ENCODE measurements at regions not wholly inside any gene's neighbourhood (a gene's known extent, or its start where the extent isn't known, plus 50 kb on each side); places are given as distances from the start of the nearest gene placed in this dataset.

- no peak overlapping the region for H3K56ac ChIP-seq (ENCODE audit: low read length)
- no peak overlapping the region for H2AK5ac ChIP-seq (ENCODE audit: low read length)
- H3K79me2 ChIP-seq (ENCODE audit: control insufficient read depth, insufficient read depth, low read length): no peaks in the 10 kb centered on the region
- H4K5ac ChIP-seq (ENCODE audit: low read length): no peak overlapping the region
- H2BK120ac ChIP-seq (ENCODE audit: low read depth, low read length): no peak overlapping the region
- no peaks in the 10 kb centered on the region for H3K79me1 ChIP-seq (ENCODE audit: low read length)
- no peak overlapping the region for H2BK15ac ChIP-seq (replicated peaks; ENCODE audit: low read depth)
- no peak overlapping the region for H3K27ac ChIP-seq (ENCODE audit: low read depth, low read length)
- no peaks in the 10 kb centered on the region for H3K27me3 ChIP-seq (ENCODE audit: insufficient read depth, low read length, poor library complexity)
- no peak overlapping the region for H3K9ac ChIP-seq (ENCODE audit: low read length)
- H3K4me1 ChIP-seq (ENCODE audit: control insufficient read depth, low read depth, low read length): no peaks in the 10 kb centered on the region
- H3K23ac ChIP-seq (ENCODE audit: low read length): no peak overlapping the region
- no CpG with 5 or more reads among the region's 1 CpG for WGBS (ENCODE audit: extremely low coverage, insufficient coverage, low lambda C conversion rate)
- H3K36me3 ChIP-seq (ENCODE audit: control insufficient read depth, insufficient read depth, low read length): no peaks in the 10 kb centered on the region
- no peak overlapping the region for H3K4me3 ChIP-seq (ENCODE audit: low read length)
- H2BK5ac ChIP-seq (ENCODE audit: low read length): no peak overlapping the region
- H3K4me2 ChIP-seq (ENCODE audit: low read length): no peak overlapping the region
- H4K8ac ChIP-seq (ENCODE audit: low read depth, low read length): no peak overlapping the region
- H3K18ac ChIP-seq (ENCODE audit: low read length): no peak overlapping the region
- H3K4ac ChIP-seq (ENCODE audit: low read depth, low read length): no peak overlapping the region
- DNase-seq: no peak
Measured at GRCh38 chr20:9945408-9945807, 89.4 kb upstream of the ANKEF1 start.

DNA sequence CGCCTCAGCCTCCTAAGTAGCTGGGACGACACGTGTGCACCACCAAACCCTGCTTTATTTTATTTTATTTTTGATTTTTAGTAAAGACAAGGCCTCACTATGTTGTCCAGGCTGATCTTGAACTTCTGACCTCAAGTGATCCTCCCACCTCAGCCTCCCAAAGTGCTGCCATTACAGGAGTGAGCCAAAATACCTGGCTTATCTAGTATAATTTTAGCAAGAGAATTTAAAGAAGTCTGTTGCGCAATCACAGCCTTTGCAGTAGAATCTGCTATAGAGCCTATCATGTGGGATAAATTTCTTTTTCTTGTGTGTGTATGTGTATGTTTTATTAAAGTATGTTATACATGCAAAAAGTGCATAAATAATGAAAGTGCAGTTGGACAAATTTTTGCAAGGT, 92.1 kb upstream of the ANKEF1 start:
- Histone ChIP-seq H3K27ac (ENCODE audit: low read depth, low read length) (no peak overlapping the region), H3K27me3 (ENCODE audit: insufficient read depth, low read length, poor library complexity) (no peaks in the 10 kb centered on the region), H3K23ac (ENCODE audit: low read length) (no peak overlapping the region), H4K5ac (ENCODE audit: low read length) (no peak overlapping the region), H3K79me1 (ENCODE audit: low read length) (no peaks in the 10 kb centered on the region), H3K36me3 (ENCODE audit: control insufficient read depth, insufficient read depth, low read length) (no peaks in the 10 kb centered on the region), H3K4me3 (ENCODE audit: low read length) (no peak overlapping the region), H3K18ac (ENCODE audit: low read length) (no peak overlapping the region), H3K79me2 (ENCODE audit: control insufficient read depth, insufficient read depth, low read length) (no peaks in the 10 kb centered on the region), H2BK120ac (ENCODE audit: low read depth, low read length) (no peak overlapping the region), H2BK15ac (replicated peaks; ENCODE audit: low read depth) (no peak overlapping the region), H4K8ac (ENCODE audit: low read depth, low read length) (no peak overlapping the region), H3K56ac (ENCODE audit: low read length) (no peak overlapping the region), H2AK5ac (ENCODE audit: low read length) (no peak overlapping the region), H3K4me1 (ENCODE audit: control insufficient read depth, low read depth, low read length) (no peaks in the 10 kb centered on the region), H3K4ac (ENCODE audit: low read depth, low read length) (no peak overlapping the region), H3K9ac (ENCODE audit: low read length) (no peak overlapping the region), H3K4me2 (ENCODE audit: low read length) (no peak overlapping the region), H2BK5ac (ENCODE audit: low read length) (no peak overlapping the region)
- no peak for DNase-seq
- WGBS (ENCODE audit: extremely low coverage, insufficient coverage, low lambda C conversion rate): no CpG with 5 or more reads among the region's 4 CpGs

GRCh38 chr20:9940329-9940728, 94.5 kb upstream of the ANKEF1 start:
- Histone ChIP-seq H3K79me2 (ENCODE audit: control insufficient read depth, insufficient read depth, low read length) (no peaks in the 10 kb centered on the region), H3K23ac (ENCODE audit: low read length) (no peak overlapping the region), H2BK120ac (ENCODE audit: low read depth, low read length) (no peak overlapping the region), H3K9ac (ENCODE audit: low read length) (no peak overlapping the region), H4K8ac (ENCODE audit: low read depth, low read length) (no peak overlapping the region), H3K4me1 (ENCODE audit: control insufficient read depth, low read depth, low read length) (no peaks in the 10 kb centered on the region), H2BK15ac (replicated peaks; ENCODE audit: low read depth) (no peak overlapping the region), H3K4me2 (ENCODE audit: low read length) (no peak overlapping the region), H3K79me1 (ENCODE audit: low read length) (no peaks in the 10 kb centered on the region), H3K4ac (ENCODE audit: low read depth, low read length) (no peak overlapping the region), H3K36me3 (ENCODE audit: control insufficient read depth, insufficient read depth, low read length) (no peaks in the 10 kb centered on the region), H3K27ac (ENCODE audit: low read depth, low read length) (no peak overlapping the region), H2AK5ac (ENCODE audit: low read length) (no peak overlapping the region), H3K56ac (ENCODE audit: low read length) (no peak overlapping the region), H3K27me3 (ENCODE audit: insufficient read depth, low read length, poor library complexity) (no peaks in the 10 kb centered on the region), H3K4me3 (ENCODE audit: low read length) (no peak overlapping the region), H4K5ac (ENCODE audit: low read length) (no peak overlapping the region), H3K18ac (ENCODE audit: low read length) (no peak overlapping the region), H2BK5ac (ENCODE audit: low read length) (no peak overlapping the region)
- no peak for DNase-seq
- no CpG with 5 or more reads among the region's 2 CpGs for WGBS (ENCODE audit: extremely low coverage, insufficient coverage, low lambda C conversion rate)

DNA sequence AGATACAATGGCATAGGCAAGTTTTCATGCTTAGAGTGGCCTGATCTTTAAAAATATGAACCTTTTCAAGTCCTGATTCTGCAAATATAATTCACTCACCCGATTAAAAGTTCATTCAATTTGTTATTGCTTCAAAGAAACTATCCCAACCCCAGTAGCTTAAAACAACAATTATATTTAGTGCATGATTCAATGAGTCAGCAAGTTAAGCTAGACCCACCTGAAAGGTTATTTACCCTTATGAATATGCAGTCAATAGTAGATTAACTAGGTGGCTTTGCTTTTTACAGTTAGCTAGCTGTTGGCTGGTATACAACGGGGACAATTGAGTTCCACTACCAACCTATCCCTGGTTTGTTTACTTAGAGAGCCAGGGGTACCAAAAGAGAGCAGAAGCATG, 95.6 kb upstream of the ANKEF1 start:
- no peak overlapping the region for H3K56ac ChIP-seq (ENCODE audit: low read length)
- H2BK15ac ChIP-seq (replicated peaks; ENCODE audit: low read depth): no peak overlapping the region
- no peaks in the 10 kb centered on the region for H3K79me2 ChIP-seq (ENCODE audit: control insufficient read depth, insufficient read depth, low read length)
- H3K36me3 ChIP-seq (ENCODE audit: control insufficient read depth, insufficient read depth, low read length): no peaks in the 10 kb centered on the region
- H3K9ac ChIP-seq (ENCODE audit: low read length): no peak overlapping the region
- H3K79me1 ChIP-seq (ENCODE audit: low read length): no peaks in the 10 kb centered on the region
- H3K4me1 ChIP-seq (ENCODE audit: control insufficient read depth, low read depth, low read length): no peaks in the 10 kb centered on the region
- H3K27me3 ChIP-seq (ENCODE audit: insufficient read depth, low read length, poor library complexity): no peaks in the 10 kb centered on the region
- H3K4me3 ChIP-seq (ENCODE audit: low read length): no peak overlapping the region
- no CpG with 5 or more reads among the region's 2 CpGs for WGBS (ENCODE audit: extremely low coverage, insufficient coverage, low lambda C conversion rate)
- no peak overlapping the region for H3K23ac ChIP-seq (ENCODE audit: low read length)
- DNase-seq: no peak
- H2BK5ac ChIP-seq (ENCODE audit: low read length): no peak overlapping the region
- no peak overlapping the region for H3K27ac ChIP-seq (ENCODE audit: low read depth, low read length)
- H3K4ac ChIP-seq (ENCODE audit: low read depth, low read length): no peak overlapping the region
- no peak overlapping the region for H3K18ac ChIP-seq (ENCODE audit: low read length)
- H3K4me2 ChIP-seq (ENCODE audit: low read length): no peak overlapping the region
- H4K5ac ChIP-seq (ENCODE audit: low read length): no peak overlapping the region
- H2AK5ac ChIP-seq (ENCODE audit: low read length): no peak overlapping the region
- no peak overlapping the region for H4K8ac ChIP-seq (ENCODE audit: low read depth, low read length)
- H2BK120ac ChIP-seq (ENCODE audit: low read depth, low read length): no peak overlapping the region

DNA sequence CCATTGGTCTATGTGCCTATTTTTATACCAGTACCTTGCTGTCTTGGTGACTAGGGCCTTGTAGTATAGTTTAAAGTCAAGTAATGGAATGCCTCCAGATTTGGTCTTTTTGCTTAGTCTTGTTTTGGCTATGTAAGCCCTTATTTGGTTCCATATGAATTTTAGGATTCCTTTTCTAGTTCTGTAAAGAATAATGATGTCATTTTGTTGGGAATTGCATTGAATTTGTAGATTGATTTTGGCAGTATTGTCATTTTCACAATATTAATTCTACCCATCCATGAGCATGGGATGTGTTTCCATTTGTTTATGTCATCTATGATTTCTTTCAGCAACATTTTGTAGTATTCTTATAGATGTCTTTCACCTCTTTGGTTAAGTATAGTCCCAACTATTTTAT, 96.4 kb upstream of the PAK5 start:
- H3K4me2 ChIP-seq (ENCODE audit: low read length): no peak overlapping the region
- H3K56ac ChIP-seq (ENCODE audit: low read length): no peak overlapping the region
- H3K4ac ChIP-seq (ENCODE audit: low read depth, low read length): no peak overlapping the region
- H3K23ac ChIP-seq (ENCODE audit: low read length): no peak overlapping the region
- no peaks in the 10 kb centered on the region for H3K36me3 ChIP-seq (ENCODE audit: control insufficient read depth, insufficient read depth, low read length)
- no peak overlapping the region for H4K8ac ChIP-seq (ENCODE audit: low read depth, low read length)
- no peak overlapping the region for H3K27ac ChIP-seq (ENCODE audit: low read depth, low read length)
- no peak overlapping the region for H3K4me3 ChIP-seq (ENCODE audit: low read length)
- DNase-seq: no peak
- no peaks in the 10 kb centered on the region for H3K79me1 ChIP-seq (ENCODE audit: low read length)
- H2AK5ac ChIP-seq (ENCODE audit: low read length): no peak overlapping the region
- H3K9ac ChIP-seq (ENCODE audit: low read length): no peak overlapping the region
- no peak overlapping the region for H3K18ac ChIP-seq (ENCODE audit: low read length)
- H3K4me1 ChIP-seq (ENCODE audit: control insufficient read depth, low read depth, low read length): no peaks in the 10 kb centered on the region
- H2BK5ac ChIP-seq (ENCODE audit: low read length): no peak overlapping the region
- no peak overlapping the region for H2BK15ac ChIP-seq (replicated peaks; ENCODE audit: low read depth)
- no peaks in the 10 kb centered on the region for H3K79me2 ChIP-seq (ENCODE audit: control insufficient read depth, insufficient read depth, low read length)
- no peak overlapping the region for H2BK120ac ChIP-seq (ENCODE audit: low read depth, low read length)
- no peak overlapping the region for H4K5ac ChIP-seq (ENCODE audit: low read length)
- H3K27me3 ChIP-seq (ENCODE audit: insufficient read depth, low read length, poor library complexity): no peaks in the 10 kb centered on the region

DNA sequence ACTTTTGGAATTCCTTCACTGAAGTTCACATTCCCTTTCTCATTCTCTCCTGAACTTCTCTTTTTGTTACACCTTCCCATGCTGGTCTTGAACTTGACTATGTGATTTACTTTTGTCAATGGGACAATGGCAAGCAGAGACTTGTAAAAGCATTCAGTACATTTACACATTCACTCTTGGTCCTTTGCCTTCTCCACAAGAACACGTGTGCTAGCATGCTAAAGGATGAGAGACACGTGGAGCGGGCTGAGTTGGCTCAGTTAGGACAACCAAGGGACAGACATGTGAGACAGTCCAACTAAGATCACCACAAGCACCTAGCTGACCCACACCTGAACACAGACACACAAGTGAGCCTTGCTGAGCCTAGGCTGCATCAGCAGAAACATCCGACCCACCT, 91.3 kb upstream of the PAK5 start:
- Histone ChIP-seq H3K27me3 (ENCODE audit: insufficient read depth, low read length, poor library complexity) (no peaks in the 10 kb centered on the region), H3K56ac (ENCODE audit: low read length) (no peak overlapping the region), H4K5ac (ENCODE audit: low read length) (no peak overlapping the region), H3K9ac (ENCODE audit: low read length) (no peak overlapping the region), H2BK5ac (ENCODE audit: low read length) (no peak overlapping the region), H2BK15ac (replicated peaks; ENCODE audit: low read depth) (no peak overlapping the region), H3K4me2 (ENCODE audit: low read length) (no peak overlapping the region), H3K4me3 (ENCODE audit: low read length) (no peak overlapping the region), H3K79me1 (ENCODE audit: low read length) (no peaks in the 10 kb centered on the region), H4K8ac (ENCODE audit: low read depth, low read length) (no peak overlapping the region), H3K23ac (ENCODE audit: low read length) (no peak overlapping the region), H3K18ac (ENCODE audit: low read length) (no peak overlapping the region), H2AK5ac (ENCODE audit: low read length) (no peak overlapping the region), H3K4me1 (ENCODE audit: control insufficient read depth, low read depth, low read length) (no peaks in the 10 kb centered on the region), H2BK120ac (ENCODE audit: low read depth, low read length) (no peak overlapping the region), H3K27ac (ENCODE audit: low read depth, low read length) (no peak overlapping the region), H3K36me3 (ENCODE audit: control insufficient read depth, insufficient read depth, low read length) (no peaks in the 10 kb centered on the region), H3K79me2 (ENCODE audit: control insufficient read depth, insufficient read depth, low read length) (no peaks in the 10 kb centered on the region), H3K4ac (ENCODE audit: low read depth, low read length) (no peak overlapping the region)
- WGBS (ENCODE audit: extremely low coverage, insufficient coverage, low lambda C conversion rate): no CpG with 5 or more reads among the region's 4 CpGs
- DNase-seq: no peak
